ENCODE measurements at regions not wholly inside any gene's neighbourhood (a gene's known extent, or its start where the extent isn't known, plus 50 kb on each side); places are given as distances from the start of the nearest gene placed in this dataset.

DNA sequence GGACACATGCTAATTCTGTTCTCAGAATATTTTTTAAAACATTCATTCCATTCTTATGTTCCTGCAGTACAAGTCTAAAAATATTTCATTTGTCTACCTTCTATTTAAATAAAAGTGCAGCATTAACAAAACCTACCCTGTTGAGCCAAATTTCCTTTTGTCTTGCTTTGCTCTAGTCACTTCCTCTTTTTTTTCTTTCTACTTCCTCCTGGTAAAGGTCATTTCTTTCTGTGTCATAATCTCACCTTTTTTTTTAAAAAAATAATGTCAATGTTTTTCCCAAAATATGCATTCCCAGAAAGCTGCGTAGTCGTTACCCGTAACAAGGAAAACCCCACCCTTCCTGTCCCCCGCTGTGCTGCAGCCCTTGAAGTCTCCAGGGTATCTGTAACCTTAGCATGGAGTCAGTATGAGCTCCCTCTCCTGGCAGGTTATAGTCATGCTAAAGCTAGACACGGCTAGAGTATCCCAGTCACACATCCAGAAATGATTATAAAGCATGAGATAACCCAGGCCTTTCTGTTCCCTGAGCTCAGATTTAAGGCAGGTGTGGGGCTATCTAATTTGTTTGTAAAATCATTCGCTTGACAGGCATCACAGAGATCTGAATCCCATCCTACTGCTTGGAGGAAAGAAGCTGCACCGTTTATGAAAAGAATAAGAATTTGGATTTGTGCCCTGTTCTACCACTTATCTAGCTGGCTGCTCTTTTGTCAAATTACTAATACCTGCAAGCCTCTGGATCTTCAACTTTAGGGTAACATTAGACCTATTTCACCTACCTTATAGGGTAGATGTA lies 51.1 kb upstream of the EED start:
- peak; percentile 74 to 82 for DNase-seq

DNA sequence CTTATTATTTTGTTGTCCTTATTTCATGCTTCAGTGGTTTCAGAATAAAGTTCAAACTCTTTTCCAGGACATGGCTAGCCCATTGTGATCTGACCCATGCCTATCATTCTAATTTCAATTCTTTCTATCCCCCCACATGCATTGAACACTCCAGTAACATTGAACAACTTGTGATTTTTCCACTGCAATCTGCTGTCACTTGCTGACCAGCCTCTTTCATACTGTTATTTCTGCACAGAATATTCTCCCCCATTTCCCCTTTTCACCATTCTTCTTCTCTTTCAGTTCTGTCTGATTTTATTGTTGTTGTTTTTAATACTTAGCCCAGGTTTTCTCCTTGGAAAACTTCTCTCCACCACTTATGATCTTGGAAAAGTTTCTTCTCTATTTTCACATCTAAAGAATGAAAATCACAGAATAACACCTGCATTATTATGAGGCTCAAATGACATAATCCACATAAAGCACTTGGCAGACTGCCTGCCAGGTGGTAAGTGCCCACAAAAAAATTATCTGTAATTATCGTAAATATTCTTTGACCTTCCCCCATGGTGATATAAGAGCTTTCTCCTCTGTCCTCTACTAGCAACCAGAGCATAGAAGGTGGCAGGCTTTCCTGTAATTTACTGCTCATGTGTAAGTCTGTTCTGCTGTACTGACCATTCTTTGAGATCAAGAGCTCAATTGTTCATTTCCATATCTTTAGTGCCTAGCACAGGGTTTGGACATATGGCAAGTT lies 51.9 kb upstream of the EED start:
- DNase-seq: no peak

DNA sequence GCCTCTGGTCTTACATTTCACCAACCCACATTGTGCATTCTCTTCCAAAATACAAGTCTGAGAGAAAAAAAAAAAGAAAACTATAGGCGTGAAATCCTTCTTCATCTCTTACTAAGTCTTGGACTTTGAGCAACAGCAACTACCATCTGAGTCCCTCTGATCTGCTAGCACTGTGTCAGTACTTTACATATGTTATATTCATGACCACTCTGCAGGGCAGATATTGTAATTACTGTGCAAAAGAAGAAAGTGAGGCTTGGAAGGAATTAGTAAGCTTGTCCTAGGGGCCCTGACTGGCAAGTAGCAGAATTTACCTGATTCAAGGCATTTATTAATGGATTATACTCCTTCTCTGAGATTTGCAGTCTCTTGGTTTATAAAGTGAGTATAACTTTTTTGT lies 52.7 kb upstream of the EED start:
- DNase-seq: no peak

GRCh38 chr11:86187027-86187426 lies 57.5 kb upstream of the EED start:
- no peak for DNase-seq

GRCh38 chr11:86186386-86186785 lies 58.2 kb upstream of the EED start:
- DNase-seq: no peak

DNA sequence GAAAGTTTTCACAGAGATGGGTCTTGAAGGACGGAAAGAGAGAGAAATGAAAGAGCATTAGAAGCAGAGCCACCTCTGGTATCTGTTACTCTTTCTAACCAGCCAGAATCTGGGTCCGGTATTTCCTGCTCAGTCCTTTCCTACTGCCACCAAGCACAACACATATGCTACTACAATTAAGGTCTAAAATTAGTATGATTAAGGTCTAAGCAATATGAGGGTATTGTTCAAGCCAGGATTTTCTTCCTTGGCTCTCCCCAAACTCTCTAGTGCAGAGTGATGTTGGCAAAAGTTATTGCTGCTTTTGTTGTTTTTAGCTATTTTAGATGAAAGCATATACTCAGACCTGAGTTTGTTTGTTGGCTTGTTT lies 59.2 kb upstream of the EED start:
- DNase-seq: no peak

- DNase-seq: no peak
Measured at GRCh38 chr11:86184728-86185380, 59.7 kb upstream of the EED start.

DNA sequence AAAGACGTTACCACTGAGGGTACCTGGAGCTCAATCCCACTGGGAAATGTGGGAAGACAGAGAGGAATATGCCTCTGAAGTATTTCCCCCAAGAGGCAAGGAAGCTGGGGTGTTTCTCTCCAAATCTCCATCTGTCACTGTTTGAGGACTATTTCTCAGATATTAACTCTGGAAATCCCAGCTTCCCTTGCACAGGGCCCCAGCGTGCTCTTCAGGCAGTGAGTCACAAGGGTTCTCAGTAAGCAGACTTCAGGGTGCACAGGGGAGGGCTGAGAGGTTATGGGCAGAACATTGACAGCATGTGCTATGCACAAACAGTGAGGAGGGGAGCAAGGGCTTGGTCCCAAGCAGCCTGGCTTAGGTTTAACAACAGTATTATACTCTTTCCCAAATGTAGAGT lies 60.9 kb upstream of the EED start:
- DNase-seq: peak in 1 of 2 donors; percentile 29

- peak; percentile 26 to 30 for DNase-seq
Measured at GRCh38 chr11:86182976-86183584, 61.5 kb upstream of the EED start.

GRCh38 chr11:86181379-86181778 lies 63.2 kb upstream of the EED start:
- no peak for DNase-seq

- no peak for DNase-seq
Measured at GRCh38 chr11:86180851-86181250, 63.7 kb upstream of the EED start.

DNA sequence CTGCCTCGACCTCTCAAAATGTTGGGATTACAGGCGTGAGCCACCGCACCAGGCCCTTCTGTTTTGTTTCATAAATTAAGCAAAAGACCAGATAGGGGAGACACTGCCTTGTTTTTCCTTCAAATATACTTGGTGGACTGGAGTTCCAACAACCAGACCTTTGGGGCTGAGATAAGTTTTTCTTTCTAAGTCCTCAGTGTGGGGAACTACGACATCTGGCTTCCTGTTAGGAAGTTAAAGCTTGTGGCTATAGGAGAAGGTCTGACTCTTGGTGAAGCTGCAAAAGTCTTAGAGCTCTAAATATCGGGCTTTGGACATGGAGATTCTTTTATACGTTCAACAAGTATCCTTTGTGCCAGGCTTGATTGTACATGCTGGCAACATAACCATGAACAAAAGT lies 64.1 kb upstream of the EED start:
- DNase-seq: no peak

DNA sequence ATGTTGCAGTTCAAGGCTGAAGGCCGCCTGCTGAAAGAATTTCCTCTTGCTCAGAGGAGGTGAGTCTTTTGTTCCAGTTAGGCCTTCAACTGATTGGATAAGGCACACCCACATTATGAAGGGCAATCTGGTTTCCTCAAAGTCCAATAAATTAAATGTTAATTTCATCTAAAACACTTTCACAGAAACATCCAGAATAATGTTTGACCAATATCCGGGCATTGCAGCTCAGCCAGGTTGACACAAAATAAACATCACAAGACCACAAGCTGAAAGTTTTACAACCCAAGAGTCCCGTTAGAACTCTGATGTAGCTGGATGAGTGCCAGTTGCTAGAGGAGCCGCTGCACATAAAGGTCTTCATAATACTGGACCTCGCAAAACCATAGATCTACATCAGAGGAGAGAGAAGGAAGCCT lies 64.9 kb upstream of the EED start:
- DNase-seq: no peak

DNA sequence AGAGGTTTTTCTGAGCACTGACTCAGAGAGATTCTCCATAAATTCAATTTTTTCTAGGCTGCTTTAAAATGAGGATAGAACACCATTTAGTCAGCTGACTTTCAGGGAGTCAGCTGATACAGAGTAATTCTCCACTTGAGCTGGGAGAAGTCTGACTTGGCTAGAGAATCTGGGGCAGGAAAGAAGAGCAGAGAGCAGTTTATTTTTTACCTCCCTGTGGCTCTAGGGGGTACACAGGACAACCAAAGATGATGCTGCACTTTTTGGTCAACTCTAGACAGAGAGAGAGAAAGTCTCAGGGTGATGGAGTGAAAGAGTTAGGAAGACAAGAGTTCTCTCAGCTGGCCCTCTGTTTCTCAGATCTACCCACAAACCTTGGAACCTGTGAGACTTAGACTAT lies 67.3 kb upstream of the EED start:
- DNase-seq: no peak

DNA sequence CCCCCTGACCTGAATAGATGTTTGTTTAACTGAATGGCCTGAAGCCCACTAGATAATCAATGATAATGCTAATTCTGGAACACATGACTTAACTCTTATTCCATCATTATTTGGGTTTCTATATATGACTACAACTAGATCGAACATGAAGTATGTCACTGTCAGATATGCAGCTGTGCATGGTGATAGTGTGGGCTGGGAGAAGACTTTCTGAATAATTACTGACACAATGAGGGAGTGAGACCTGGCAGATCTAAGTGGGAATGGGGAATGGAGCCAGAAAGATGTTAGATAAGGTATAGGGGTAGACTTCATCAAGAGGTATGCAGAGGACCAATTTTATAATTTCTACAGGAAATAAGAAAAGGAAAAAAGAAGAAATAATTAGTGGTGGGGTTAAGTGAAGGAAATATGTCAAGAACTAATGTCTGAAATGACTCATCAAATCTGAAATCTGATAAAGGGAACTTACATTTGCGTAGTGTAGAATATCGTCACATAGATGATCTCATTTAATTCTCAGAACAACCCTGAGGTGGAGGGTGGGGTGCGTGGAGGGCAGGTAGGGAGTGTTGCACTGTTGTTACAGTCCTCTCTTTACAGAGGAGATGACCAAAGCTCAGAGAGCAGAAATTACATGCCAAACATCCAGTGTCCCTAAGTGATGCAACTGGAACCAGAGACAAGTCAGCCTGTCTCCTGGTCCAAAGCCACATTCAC lies 68.2 kb upstream of the EED start:
- peak; percentile 27 to 56 for DNase-seq

DNA sequence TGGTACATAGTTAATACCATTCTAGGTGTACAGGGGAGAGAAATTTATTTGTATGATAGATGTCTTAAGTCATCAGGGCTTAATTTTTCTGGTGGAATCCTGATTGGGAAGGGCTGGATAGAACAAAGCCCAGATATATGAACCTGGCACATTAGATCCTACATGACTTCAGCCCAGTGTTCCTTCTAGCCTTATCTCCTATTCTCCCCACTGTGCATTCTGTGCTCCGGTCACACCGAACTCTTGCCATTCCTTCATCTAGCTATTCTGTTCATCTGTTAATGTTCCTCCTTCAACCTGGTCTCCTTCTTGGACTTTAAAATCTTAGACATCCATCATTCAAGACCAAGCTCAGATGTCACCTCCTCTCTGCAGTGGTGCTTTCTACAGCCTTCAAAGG lies 68.9 kb upstream of the EED start:
- no peak for DNase-seq

DNA sequence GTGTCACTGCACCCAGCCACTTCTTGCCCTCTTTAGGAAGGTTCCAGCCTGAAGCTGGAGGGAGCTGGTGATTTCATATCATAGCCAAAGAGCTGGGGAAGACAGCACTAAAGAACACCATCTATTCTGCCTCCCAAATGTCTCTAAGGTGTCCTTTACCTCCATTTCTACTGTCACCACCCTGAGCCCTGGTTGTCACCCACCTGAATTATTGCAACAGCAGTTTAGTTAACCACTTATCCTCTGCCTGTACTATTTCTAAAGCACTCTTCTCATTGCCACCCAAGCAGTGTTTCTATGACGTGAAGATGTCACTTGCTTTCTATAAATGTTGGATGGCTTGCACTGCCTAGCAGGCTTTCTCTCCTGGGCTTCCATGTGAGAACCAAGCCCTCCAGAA lies 69.4 kb upstream of the EED start:
- no peak for DNase-seq

DNA sequence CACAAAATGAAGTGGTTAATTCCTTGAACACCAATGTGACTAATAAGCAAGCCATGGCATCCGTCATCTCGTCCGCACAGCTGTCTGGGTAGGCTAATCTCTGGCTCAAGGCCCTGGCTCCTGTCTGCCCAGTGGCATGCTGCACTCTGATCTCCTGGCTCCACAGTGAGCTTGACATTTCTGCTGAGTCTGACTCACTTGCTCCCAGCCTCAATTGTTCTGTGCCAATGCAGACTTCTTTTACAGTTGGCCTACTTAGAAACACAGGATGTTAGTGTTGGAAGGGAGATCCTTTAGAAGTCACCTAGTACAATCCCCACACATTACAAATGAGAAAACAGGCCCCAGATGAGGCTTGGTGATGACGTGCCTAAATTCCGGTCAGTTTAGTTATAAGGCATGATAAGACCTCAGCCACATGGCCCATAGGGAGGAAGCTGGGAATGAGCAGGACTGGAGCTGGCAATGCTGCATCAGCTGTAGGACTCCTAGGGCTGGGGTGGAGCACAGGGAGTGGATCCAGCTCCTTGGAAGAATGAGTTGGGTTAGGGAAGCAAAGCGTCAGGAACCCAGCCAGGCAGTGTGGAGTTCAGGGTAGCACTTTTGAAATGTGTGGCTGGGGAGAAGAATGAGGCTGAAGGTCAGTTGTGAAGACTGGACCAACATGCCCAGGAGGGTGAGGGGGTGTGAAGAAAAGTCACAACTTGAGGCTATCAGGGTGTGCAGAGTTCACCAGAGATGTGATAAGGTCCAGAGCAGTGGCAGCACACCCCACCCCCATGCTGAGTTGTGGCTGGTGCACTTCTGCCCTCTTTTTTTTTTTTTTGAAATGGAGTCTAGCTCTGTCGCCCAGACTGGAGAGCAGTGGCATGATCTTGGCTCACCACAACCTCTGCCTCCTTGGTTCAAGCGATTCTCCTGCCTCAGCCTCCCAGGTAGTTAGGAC lies 70.2 kb upstream of the EED start:
- DNase-seq: no peak

DNA sequence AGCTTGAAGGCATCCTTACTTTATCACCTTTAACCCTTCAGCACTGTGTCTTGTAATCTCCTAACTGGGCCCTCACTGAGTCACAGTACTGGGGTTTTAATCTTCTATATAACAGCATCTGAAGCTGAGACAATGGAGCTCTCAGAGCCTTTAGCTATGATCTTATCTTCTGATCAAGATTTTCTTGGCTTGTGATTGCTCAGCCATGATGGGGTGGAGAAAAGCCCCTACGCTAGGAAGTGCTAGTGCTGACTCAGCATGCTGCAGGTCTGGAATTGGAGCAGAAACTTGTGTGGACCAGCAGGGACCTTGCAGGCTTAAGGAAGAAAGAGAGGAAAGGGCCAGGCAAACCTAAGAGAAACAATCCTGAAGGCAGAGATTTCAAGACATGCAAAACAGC lies 71.7 kb upstream of the EED start:
- DNase-seq: no peak

DNA sequence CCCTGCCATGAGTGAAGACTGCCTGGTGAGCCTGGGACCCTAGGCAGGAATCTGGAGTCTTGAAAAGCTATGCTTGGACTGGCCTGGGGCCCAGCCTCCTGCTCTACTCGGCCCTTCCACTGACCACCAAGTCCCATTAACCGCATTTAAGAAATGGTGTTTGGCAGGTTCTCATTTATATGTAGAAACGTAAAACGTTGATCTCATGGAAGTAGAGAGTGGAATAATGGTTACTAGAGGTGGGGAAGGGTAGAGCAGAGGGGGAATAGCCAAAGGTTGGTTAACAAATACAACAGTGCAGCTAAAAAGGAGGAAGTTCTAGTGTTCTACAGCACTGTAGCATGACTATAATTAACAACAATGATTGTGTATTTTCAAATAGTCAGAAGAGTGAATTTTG lies 72.9 kb upstream of the EED start:
- DNase-seq: no peak

DNA sequence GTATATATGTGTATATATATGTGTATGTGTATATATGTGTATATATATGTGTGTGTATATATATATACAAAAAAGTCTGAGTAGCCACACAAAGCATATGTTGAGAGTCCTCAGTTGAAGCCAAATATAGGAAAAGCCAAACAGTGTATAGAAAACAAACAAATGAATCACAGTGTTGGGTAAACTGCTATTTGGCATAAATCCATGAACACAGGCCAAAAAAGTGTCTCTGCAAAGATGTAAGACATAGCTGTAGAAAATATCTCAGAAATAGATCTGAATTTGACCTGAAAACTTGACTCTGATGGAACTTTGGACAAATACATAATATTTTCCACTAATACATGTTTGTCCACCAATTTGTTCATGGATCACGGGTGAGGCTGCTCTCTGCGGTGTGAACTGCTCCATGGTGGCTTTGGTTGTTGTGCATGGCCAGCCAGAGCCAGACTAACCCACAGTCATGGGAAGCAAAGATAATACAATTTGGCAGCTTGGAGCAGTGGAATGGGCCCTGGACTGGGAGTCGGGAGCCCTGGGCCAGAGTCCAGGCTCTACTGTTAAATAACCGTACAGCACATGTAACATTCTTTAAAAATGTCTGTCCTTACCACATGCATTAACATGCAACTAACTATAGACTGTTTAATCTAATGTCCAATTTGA lies 76.9 kb upstream of the EED start:
- no peak for DNase-seq

All from CD4-positive, alpha-beta T cell treated with Interferon alpha-2 for 1 hour (primary cell).